ENCODE measurements at regions not wholly inside any gene's neighbourhood (a gene's known extent, or its start where the extent isn't known, plus 50 kb on each side); places are given as distances from the start of the nearest gene placed in this dataset.

DNA sequence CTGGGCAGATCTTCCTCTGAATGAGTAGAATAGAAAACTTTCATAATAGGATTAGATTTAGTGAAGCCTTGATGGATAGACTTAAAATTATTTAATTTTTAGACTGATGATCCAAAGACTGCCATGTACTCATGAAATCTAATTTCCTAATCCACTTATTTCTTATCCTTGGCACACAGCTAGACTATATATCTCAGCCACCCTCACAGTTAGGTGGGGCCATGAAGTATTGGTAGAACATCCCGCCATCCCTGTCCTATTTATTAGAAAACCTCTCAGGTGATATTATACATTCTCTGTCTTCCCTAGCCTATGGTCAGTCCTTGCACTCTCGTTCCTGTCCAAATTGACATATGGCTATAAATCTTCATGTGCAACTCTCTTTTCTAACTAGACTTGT is 110.9 kb downstream of the FAM170A start:
- H3K36me3 ChIP-seq, result no peaks in the 10 kb centered on the region
- no peak overlapping the region for H3K27ac ChIP-seq
- no peak for DNase-seq (ENCODE audit: low spot score)
- H3K4me3 ChIP-seq, result no peak overlapping the region
- no peaks in the 10 kb centered on the region for H3K4me1 ChIP-seq
- TF ChIP-seq, protein P1, sequence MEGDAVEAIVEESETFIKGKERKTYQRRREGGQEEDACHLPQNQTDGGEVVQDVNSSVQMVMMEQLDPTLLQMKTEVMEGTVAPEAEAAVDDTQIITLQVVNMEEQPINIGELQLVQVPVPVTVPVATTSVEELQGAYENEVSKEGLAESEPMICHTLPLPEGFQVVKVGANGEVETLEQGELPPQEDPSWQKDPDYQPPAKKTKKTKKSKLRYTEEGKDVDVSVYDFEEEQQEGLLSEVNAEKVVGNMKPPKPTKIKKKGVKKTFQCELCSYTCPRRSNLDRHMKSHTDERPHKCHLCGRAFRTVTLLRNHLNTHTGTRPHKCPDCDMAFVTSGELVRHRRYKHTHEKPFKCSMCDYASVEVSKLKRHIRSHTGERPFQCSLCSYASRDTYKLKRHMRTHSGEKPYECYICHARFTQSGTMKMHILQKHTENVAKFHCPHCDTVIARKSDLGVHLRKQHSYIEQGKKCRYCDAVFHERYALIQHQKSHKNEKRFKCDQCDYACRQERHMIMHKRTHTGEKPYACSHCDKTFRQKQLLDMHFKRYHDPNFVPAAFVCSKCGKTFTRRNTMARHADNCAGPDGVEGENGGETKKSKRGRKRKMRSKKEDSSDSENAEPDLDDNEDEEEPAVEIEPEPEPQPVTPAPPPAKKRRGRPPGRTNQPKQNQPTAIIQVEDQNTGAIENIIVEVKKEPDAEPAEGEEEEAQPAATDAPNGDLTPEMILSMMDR (IDR thresholded peaks at IDR 0.05), result no peak
- no peaks in the 10 kb centered on the region for H3K27me3 ChIP-seq
- H3K9me3 ChIP-seq, result no peaks in the 10 kb centered on the region

DNA sequence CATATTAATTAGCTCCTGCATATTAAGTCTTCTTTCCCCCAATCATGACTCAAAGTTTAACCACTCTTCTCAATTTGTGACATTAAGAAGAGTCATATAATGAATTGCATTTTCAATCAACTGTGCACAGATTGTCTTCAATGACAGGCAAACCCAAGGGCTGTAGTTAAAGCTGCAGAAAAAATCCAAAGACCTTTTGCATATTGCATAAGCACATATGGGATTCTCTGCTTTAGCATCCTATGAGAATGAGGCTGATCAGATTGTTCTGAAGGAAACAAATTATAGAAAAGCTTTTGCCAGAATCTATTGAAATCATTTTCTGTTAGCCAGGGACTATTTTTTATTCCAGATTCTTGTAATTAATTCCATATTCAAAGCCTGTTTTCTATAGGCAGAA is 112.3 kb downstream of the FAM170A start:
- H3K4me1 ChIP-seq, result no peaks in the 10 kb centered on the region
- no peak for DNase-seq (ENCODE audit: low spot score)
- TF ChIP-seq, protein P1 (IDR thresholded peaks at IDR 0.05), result no peak

DNA sequence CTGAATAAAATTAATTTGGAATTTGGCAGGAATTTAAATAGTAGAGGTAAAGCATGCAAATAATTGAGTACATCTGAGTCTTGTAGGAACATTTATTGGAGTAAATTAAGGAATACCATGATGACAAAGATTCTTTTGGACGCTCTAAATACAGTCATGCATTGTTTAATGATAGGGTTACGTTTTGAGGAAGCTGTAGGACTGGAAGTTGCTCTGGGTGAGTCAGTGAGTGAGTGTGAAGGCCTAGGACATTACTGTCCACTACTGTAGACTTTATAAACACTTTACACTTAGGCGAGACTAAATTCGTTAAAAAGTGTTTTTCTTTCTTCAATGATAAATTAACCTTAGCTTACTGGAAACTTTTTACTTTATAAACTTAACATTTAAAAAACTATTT is 113.0 kb downstream of the FAM170A start:
- TF ChIP-seq, protein P1 (IDR thresholded peaks at IDR 0.05), result no peak
- no peak for DNase-seq (ENCODE audit: low spot score)

More for the DNA sequence above, 112.3 kb downstream of the FAM170A start:
- no peaks in the 10 kb centered on the region for H3K36me3 ChIP-seq
- no peaks in the 10 kb centered on the region for H3K9me3 ChIP-seq
- H3K27me3 ChIP-seq, result no peaks in the 10 kb centered on the region
- H3K27ac ChIP-seq, result no peak overlapping the region
- H3K4me3 ChIP-seq, result no peak overlapping the region

DNA sequence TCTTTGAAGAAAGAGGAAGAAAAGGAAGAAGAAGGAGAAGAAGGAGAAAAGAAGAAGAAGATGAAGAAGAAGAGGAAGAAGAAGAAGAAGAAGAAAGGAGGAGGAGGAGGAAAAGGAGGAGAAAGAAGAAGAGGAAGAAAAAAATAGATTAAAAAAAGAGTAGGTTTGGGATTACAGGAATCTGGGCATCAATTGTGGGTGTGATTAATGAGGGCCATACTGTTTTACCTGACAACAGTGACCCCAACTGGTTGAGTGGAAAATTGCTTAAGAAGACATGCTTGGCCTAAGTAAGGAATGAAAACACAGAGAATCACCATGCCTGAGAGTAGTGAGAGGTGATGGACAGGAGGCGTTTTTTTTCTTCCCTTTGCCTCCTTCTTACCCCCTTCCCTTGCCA is 114.6 kb downstream of the FAM170A start:
- Histone ChIP-seq H3K4me1 (no peaks in the 10 kb centered on the region), H3K9me3 (no peaks in the 10 kb centered on the region), H3K27ac (no peak overlapping the region), H3K36me3 (no peaks in the 10 kb centered on the region), H3K4me3 (no peak overlapping the region), H3K27me3 (no peaks in the 10 kb centered on the region)
- no peak for DNase-seq (ENCODE audit: low spot score)
- TF ChIP-seq, protein P1 (IDR thresholded peaks at IDR 0.05), result peak in 1 of 2 donors; percentile 24

More for the DNA sequence above, 113.0 kb downstream of the FAM170A start:
- Histone ChIP-seq H3K9me3 (no peaks in the 10 kb centered on the region), H3K4me3 (no peak overlapping the region), H3K27ac (no peak overlapping the region), H3K4me1 (no peaks in the 10 kb centered on the region), H3K27me3 (no peaks in the 10 kb centered on the region), H3K36me3 (no peaks in the 10 kb centered on the region)

DNA sequence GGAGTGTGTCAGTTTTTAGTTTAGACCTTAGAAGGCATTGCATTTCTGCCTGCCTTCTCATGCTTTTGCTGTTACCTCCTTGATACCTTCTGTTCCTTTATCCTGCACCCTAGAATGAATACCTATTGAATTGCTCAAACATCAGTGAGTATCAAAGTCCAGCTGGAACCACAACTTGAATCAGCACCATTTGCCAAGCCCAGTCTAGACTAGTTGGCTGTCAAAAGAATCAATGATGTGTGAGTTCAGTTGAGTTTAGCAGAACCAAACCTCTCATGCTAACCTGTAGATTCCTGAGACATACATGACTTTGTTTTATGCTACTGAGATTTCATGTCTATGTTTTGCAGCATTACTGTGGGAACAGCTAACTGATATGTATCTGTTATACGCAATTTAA is 116.6 kb downstream of the FAM170A start:
- Histone ChIP-seq H3K27ac (no peak overlapping the region), H3K9me3 (no peaks in the 10 kb centered on the region), H3K4me3 (no peak overlapping the region), H3K27me3 (no peaks in the 10 kb centered on the region), H3K36me3 (no peaks in the 10 kb centered on the region), H3K4me1 (no peaks in the 10 kb centered on the region)
- DNase-seq (ENCODE audit: low spot score), result no peak
- TF ChIP-seq, protein P1 (IDR thresholded peaks at IDR 0.05), result no peak

DNA sequence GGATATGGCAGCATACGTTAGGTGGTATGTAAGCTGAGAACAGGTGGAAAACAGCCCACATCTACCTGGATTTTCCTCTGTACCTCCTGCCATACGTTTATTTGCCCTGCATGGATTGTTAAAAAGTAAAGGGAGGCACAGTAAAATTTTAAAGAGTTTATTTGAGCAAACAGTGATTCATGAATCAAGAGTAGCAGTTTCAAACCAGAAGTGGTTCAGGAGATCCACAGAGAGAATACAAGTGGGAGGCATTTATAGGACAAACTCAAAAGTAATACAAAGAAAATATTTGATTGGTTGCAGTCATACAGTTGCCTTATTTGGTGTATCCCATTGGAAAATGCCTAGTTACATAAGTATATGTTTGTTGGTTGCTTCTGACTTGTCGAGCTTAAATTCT is 117.6 kb downstream of the FAM170A start:
- no peak for DNase-seq (ENCODE audit: low spot score)
- no peaks in the 10 kb centered on the region for H3K9me3 ChIP-seq
- H3K36me3 ChIP-seq, result no peaks in the 10 kb centered on the region
- no peaks in the 10 kb centered on the region for H3K4me1 ChIP-seq
- no peaks in the 10 kb centered on the region for H3K27me3 ChIP-seq
- H3K27ac ChIP-seq, result no peak overlapping the region
- TF ChIP-seq, protein P1 (IDR thresholded peaks at IDR 0.05), result no peak
- H3K4me3 ChIP-seq, result no peak overlapping the region

Data from right atrium auricular region (tissue), 2 donors.